ENCODE measurements at regions not wholly inside any gene's neighbourhood (a gene's known extent, or its start where the extent isn't known, plus 50 kb on each side); places are given as distances from the start of the nearest gene placed in this dataset.

- H3K9me3 Mint-ChIP-seq = peaks cover 4 to 15% (median 10%) of the 10 kb centered on the region in 7 donors
- H3K27me3 Mint-ChIP-seq = peaks cover 0 to 7% (median 0%) of the 10 kb centered on the region in 3 donors
- ATAC-seq (ENCODE audit: low read depth in 2 of 2) = no peak
- H3K4me1 Mint-ChIP-seq = no peaks in the 10 kb centered on the region
- no peak overlapping the region for H3K27ac Mint-ChIP-seq
- DNase-seq = no peak
- H3K4me3 Mint-ChIP-seq = no peak overlapping the region
- H3K36me3 Mint-ChIP-seq = no peaks in the 10 kb centered on the region
Observed at GRCh38 chrX:110563282-110563681, 204.6 kb downstream of the RTL9 start.

DNA sequence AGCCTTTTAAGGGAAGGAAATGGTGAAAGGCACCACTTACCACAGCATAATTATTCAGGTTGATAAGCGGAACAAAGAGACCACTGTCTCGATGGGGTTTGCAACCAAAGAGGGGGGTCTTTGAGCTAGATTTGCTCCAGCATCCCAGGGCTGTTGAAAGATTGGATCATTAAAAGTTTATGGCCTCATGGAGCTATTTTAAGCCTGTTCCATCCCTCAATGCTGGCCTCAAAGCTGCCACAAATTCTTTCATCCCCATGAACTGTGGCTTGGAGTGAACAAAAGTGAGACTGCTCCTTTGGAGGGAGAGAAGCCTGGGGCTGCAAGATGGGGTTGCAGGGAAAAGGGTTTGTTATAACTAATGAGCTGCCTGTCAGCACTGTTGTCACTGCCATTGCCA, 209.8 kb downstream of the RTL9 start:
- Mint-ChIP-seq H3K36me3 (no peaks in the 10 kb centered on the region), H3K4me1 (no peaks in the 10 kb centered on the region), H3K27ac (no peak overlapping the region), H3K4me3 (no peak overlapping the region), H3K27me3 (peaks cover 0 to 6% (median 0%) of the 10 kb centered on the region in 3 donors), H3K9me3 (peaks cover 0 to 15% (median 4%) of the 10 kb centered on the region in 7 donors)
- ATAC-seq (ENCODE audit: low read depth in 2 of 2) (no peak), DNase-seq (no peak)

DNA sequence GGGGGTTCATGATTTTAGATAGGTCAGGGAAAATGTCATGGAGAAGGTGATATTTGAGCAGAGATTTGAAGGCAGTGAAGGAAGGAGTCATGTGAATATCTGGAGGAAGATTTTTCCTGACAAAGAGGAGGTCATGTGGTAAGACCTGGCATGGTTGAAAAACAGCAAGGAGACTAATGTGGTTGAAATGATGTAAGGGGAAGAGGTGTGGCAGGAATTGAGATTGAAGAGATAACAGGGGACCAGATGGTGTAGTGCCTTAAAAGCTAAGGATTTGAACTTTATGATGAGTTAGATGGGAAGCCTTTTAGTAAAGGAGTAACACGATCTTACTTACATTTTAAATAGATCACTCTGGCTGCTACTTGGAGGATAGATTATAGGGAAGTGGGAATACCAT, 210.9 kb downstream of the RTL9 start:
- DNase-seq (no peak), ATAC-seq (ENCODE audit: low read depth in 2 of 2) (no peak)
- H3K27me3 Mint-ChIP-seq = peaks cover 0 to 6% (median 0%) of the 10 kb centered on the region in 3 donors
- no peaks in the 10 kb centered on the region for H3K36me3 Mint-ChIP-seq
- H3K4me3 Mint-ChIP-seq = no peak overlapping the region
- no peak overlapping the region for H3K27ac Mint-ChIP-seq
- H3K4me1 Mint-ChIP-seq = no peaks in the 10 kb centered on the region
- H3K9me3 Mint-ChIP-seq = peaks cover 0 to 15% (median 4%) of the 10 kb centered on the region in 7 donors

DNA sequence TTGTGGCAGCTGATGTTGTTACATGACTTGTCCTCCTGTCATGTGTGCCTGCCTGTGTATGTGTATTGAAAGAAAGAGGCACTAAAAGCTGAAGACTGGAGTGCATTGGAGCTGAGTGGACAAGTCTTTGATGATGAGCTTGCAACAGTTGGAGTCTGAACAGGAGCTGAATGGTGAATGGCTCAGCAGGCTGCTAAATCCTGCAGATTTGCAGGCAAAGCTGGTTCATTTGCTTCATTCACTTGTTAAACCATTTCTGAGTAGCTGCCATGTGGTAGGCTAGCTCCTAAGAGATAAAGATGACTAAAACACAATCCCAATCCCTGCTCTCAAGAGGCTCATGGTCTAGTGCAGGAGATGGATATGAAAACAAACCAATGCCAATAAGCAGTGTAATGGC, 217.3 kb downstream of the CHRDL1 start:
- Mint-ChIP-seq H3K9me3 (peaks cover 0 to 7% (median 3%) of the 10 kb centered on the region in 7 donors), H3K4me3 (no peak overlapping the region), H3K36me3 (no peaks in the 10 kb centered on the region), H3K27ac (no peak overlapping the region), H3K27me3 (no peaks in the 10 kb centered on the region), H3K4me1 (no peaks in the 10 kb centered on the region)
- DNase-seq (no peak), ATAC-seq (ENCODE audit: low read depth in 2 of 2) (no peak)

GRCh38 chrX:110584083-110584482, 211.5 kb downstream of the CHRDL1 start:
- Mint-ChIP-seq H3K4me3 (no peak overlapping the region), H3K4me1 (no peaks in the 10 kb centered on the region), H3K27me3 (no peaks in the 10 kb centered on the region), H3K27ac (no peak overlapping the region), H3K9me3 (peaks cover 0 to 7% (median 3%) of the 10 kb centered on the region in 7 donors), H3K36me3 (no peaks in the 10 kb centered on the region)
- DNase-seq (no peak), ATAC-seq (ENCODE audit: low read depth in 2 of 2) (no peak)

- no peaks in the 10 kb centered on the region for H3K4me1 Mint-ChIP-seq
- ATAC-seq (ENCODE audit: low read depth in 2 of 2) = no peak
- H3K27me3 Mint-ChIP-seq = no peaks in the 10 kb centered on the region
- H3K9me3 Mint-ChIP-seq = peaks cover 0 to 3% (median 0%) of the 10 kb centered on the region in 7 donors
- H3K27ac Mint-ChIP-seq = no peak overlapping the region
- H3K4me3 Mint-ChIP-seq = no peak overlapping the region
- no peak for DNase-seq
- H3K36me3 Mint-ChIP-seq = no peaks in the 10 kb centered on the region
Observed at GRCh38 chrX:110588164-110588563, 207.5 kb downstream of the CHRDL1 start.

GRCh38 chrX:110588853-110589252, 206.8 kb downstream of the CHRDL1 start:
- Mint-ChIP-seq H3K4me3 (no peak overlapping the region), H3K27ac (no peak overlapping the region), H3K36me3 (no peaks in the 10 kb centered on the region), H3K4me1 (no peaks in the 10 kb centered on the region), H3K9me3 (peaks cover 0 to 2% (median 0%) of the 10 kb centered on the region in 7 donors), H3K27me3 (no peaks in the 10 kb centered on the region)
- no peak for ATAC-seq (ENCODE audit: low read depth in 2 of 2)
- no peak for DNase-seq

GRCh38 chrX:110600745-110601310, 194.8 kb downstream of the CHRDL1 start:
- Mint-ChIP-seq H3K36me3 (peaks cover 0 to 8% of the 10 kb centered on the region in 2 donors), H3K9me3 (peaks cover 2 to 18% (median 12%) of the 10 kb centered on the region in 7 donors), H3K27me3 (no peaks in the 10 kb centered on the region), H3K27ac (no peak overlapping the region), H3K4me1 (no peaks in the 10 kb centered on the region), H3K4me3 (no peak overlapping the region)
- ATAC-seq (ENCODE audit: low read depth in 2 of 2) (no peak), DNase-seq (no peak)

DNA sequence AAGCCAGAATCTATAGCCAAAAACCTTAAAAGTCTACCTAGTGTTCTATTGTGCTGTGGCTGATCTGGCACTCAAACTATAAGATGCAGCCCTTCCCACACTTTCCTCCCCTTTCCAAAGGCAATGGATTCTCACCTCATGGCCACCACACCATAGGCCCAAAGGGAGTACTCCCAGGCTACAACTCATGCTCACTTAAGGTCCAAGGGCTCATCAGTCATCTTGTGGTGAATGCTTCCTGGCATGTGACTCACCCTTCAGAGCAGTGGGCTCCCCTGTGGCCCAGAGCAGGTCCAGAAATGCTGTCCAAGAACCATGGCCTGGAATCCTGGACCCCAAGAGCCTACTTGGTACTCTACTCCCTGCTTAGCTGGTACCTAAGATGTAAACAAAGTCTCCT, 181.0 kb downstream of the CHRDL1 start:
- no peak for DNase-seq
- no peak overlapping the region for H3K27ac Mint-ChIP-seq
- no peak for ATAC-seq (ENCODE audit: low read depth in 2 of 2)

More for the DNA sequence above, 181.0 kb downstream of the CHRDL1 start:
- Mint-ChIP-seq H3K27me3 (no peaks in the 10 kb centered on the region), H3K4me3 (no peak overlapping the region), H3K4me1 (no peaks in the 10 kb centered on the region), H3K36me3 (no peaks in the 10 kb centered on the region), H3K9me3 (peaks cover 0 to 37% (median 10%) of the 10 kb centered on the region in 7 donors)

Data from naive B cell (primary cell).